Fibroblast of upper back skin (primary cell): ENCODE measurements at regions not wholly inside any gene's neighbourhood (a gene's known extent, or its start where the extent isn't known, plus 50 kb on each side); places are given as distances from the start of the nearest gene placed in this dataset.
"Not testable (repeated sequence)": the region's sequence is repeated elsewhere in the genome, so short reads cannot be mapped to it uniquely, and the experiment has no call there.

Experiments used
- DNase-seq: peaks from one replicate; pipeline ENCODE4 v3.0.0-alpha.2; 2013

- no peak for DNase-seq
Measured at GRCh38 chr21:38619480-38619879, 121.2 kb upstream of the ERG start.

- peak; percentile 92 for DNase-seq
Measured at GRCh38 chr21:38619992-38620479, 121.8 kb upstream of the ERG start.

DNA sequence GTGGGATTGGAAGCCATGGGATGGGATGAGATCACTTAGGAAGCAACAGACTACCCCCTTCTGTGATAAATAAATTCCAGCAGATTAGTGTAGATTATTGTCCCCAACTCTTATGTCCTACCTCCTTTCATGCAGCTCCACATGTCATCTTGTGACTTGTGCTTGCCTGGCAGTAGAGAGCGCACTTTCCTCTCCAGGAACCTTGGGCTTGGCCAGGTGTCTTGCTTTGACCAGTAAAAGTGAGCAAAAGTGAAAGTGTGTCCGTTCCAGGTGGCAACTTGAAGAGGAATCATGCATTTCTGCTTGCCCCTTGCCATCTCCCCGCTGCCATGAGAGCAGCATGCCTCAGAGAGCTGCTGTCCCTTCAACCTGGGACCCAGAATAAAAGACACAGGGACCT lies 122.9 kb upstream of the ERG start:
- DNase-seq = no peak

- DNase-seq = no peak
Measured at GRCh38 chr21:38622081-38622826, 124.0 kb upstream of the ERG start.

DNA sequence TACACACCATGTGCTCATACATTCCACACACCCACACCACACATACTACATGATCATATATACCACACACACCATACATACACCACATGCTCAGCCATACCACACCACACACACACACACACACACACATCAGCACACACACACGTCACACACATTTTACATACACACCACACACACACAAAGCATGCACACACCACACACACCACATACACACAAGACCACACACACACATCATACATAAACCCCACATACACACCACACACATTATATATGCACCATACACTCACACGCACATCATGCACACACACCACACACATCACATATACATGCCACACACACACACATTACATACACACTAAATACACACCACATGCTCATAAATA lies 124.5 kb upstream of the ERG start:
- no peak for DNase-seq

DNA sequence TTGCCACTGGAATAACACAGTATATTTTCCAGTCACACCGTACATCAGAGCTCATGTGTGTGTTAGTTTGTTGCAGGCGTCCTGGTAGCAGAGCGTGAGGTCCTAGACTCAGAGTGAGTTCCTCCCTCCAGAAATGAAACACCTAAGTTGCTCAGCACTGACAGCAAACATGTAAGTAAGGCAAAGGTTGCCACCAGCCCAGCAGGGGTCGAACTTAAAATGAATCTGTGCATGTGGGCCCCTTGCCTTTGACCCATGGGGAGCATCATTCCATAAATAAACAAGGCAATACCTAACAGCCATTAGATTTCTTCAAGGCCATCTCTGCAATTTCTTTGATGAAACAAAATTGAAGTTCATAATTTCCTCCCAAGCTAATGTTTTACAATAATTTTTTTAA lies 125.3 kb upstream of the ERG start:
- DNase-seq = no peak

GRCh38 chr21:38625000-38625399 lies 126.7 kb upstream of the ERG start:
- DNase-seq = no peak

- no peak for DNase-seq
Measured at GRCh38 chr21:38626306-38626705, 128.0 kb upstream of the ERG start.

- DNase-seq = no peak
Measured at GRCh38 chr21:38628349-38628748, 130.1 kb upstream of the ERG start.

GRCh38 chr21:38631206-38631605 lies 132.9 kb upstream of the ERG start:
- peak; percentile 81 for DNase-seq

DNA sequence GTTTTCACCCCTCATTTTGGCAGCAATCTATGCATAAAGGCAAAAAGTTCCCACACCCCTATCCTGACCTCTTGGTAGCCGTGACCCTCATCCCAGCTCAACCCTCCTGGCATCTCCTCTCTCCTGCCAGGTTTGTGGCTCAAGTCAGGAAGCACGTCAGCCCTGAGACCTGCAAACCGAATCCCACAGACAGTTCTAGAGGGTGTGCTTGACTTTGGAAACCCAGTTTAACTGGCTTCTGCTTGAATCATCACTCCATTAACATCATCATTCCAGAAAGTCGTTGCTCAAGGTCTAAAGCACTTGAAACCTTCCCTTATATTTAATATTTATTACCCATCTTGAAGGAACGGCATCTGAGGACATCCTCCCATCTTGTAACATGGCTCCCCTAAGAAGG lies 133.4 kb upstream of the ERG start:
- DNase-seq = peak; percentile 75

GRCh38 chr21:38637161-38637560 lies 138.9 kb upstream of the ERG start:
- peak; percentile 32 for DNase-seq

DNA sequence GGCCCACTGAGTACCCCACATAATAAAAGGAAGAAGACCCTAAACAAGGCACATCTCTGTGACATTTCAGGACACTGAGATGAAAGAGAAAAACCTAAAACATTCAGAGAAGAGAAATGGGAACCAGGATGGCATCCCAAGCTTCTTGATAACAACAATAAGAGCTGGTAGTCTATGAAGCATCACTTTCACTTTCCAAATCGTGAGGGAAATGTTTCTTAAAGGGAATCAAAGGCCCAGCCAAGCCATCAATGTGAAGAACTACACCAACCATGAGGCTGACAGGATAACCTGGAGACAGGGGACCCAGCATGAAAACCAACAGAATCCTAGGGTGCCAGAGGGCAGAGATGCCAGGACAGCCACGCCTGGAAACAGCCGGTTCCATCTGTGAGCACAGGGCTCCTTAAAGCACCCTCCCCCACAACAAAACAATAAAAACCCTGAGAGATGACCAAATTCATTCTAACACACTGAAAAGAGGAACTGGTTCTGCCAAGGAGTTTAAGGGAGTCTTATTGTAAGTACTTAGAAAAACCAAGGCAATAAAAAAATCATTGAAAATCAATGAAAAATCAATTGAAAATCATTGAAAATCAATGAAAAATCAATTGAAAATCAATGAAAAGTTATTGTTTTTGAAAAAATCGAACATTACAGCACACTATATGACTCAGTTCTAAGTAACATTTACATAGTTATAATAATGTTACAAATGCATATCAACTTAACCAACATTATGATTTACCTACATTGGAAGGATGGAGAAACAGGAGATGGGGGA lies 141.5 kb upstream of the ERG start:
- DNase-seq = no peak

GRCh38 chr21:38640355-38640742 lies 142.1 kb upstream of the ERG start:
- not testable (repeated sequence) for DNase-seq

- DNase-seq = no peak
Measured at GRCh38 chr21:38643404-38644023, 145.2 kb upstream of the ERG start.

GRCh38 chr21:38645282-38645681 lies 147.0 kb upstream of the ERG start:
- DNase-seq = peak; percentile 96

DNA sequence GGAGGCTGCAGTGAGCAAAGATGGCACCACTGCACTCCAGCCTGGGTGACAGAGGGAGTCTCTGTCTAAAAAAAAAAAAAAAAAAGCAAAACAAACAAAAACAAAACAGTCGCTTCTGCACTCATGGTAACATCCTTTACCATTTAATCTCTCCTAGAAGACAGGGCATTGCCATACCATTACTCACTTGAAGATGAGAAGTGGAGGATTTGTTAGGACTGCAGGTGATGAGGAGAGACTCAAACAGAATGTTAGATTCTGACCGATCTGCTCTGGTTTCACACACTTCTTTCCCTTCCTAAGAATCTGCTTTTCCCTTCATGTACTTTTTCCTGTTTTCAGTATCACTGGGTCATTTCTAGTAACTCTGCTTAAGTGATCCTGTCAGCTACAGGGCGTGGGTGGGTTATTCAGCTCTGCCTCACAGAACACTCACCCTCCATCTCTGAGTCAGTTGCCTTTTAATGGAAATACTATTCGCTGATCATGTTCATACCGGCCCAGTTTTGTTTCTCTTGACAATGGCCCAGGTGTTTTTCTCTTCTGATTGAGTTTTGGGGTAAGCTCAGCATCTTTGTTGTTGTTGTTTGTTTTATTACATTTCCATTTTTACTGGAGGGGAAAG lies 148.0 kb upstream of the ERG start:
- peak; percentile 44 for DNase-seq

- no peak for DNase-seq
Measured at GRCh38 chr21:38649120-38649519, 150.8 kb upstream of the ERG start.

DNA sequence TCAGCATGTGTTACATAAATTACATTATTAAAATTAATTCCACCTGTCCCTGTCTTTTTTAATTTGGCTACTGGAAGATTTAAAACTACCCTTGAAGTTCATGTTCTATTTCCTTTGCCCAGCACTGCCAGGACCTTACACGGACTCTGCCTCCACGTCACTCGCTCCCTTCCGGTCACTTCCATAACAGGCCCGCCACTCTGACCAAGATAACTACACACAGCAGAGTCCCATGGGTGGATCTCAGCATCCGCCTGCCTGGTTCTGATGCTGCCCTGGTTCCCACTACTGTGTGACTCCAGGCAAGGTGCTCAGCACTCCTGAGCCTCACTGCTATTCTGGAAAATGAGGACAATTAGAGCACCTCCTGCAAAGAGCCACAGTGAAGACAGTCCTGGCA lies 153.3 kb upstream of the ERG start:
- DNase-seq = no peak

DNA sequence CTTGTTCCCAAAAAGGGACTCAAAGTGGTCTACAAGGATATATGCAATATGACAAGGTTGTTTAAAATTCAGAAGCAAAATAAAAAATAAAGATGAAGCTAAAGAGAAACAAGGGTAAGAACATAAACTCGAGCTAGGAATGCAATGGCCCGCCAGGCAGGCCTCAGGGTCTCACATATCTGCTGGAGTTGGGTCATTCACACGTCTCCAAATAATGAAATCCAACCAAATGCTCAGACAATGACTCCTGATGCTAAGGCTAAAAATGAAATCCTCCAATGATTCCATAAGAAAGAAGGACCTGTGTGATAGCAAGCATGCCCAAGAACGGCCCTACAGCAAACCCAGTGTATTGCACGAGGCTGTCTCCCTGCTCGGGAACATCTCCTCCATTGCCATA lies 153.3 kb upstream of the ETS2 start:
- DNase-seq = no peak

DNA sequence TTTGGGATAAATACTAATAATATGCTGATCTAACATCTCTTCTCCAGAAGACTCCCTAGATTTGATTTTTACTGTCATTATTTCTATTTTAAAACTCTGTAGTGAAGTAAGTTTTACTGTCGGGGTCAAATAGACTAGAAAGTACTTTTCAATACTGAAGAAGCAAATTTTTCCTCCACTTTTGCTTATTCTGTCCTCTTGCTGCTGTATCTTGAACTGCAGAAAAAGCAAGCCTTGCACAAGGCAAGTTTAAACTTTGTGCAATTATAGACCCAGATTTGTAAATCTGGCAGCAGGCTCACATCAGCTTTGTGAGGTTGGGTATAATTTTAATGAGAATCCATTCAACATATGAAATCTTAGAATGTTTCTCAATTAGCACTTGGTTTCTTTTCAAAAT lies 151.1 kb upstream of the ETS2 start:
- DNase-seq = no peak

GRCh38 chr21:38658511-38658910 lies 147.2 kb upstream of the ETS2 start:
- DNase-seq = peak; percentile 71

GRCh38 chr21:38659936-38660332 lies 145.8 kb upstream of the ETS2 start:
- no peak for DNase-seq
